ENCODE measurements at regions not wholly inside any gene's neighbourhood (a gene's known extent, or its start where the extent isn't known, plus 50 kb on each side); places are given as distances from the start of the nearest gene placed in this dataset.

- TF ChIP-seq MGA (IDR thresholded peaks at IDR 0.05) (no peak), IRF1 (CRISPR knock-in tag; IDR thresholded peaks at IDR 0.05; ENCODE audit: borderline replicate concordance) (no peak), SIX5 (IDR thresholded peaks at IDR 0.05; ENCODE audit: borderline replicate concordance in 1 of 2, insufficient read depth in 1 of 2, low read depth in 1 of 2, low read length in 2 of 2) (no peak), MNT (conservative IDR thresholded peaks at IDR 0.05) (no peak), MCM3 (IDR thresholded peaks at IDR 0.05) (no peak), ZKSCAN1 (IDR thresholded peaks at IDR 0.05; ENCODE audit: low read depth, low read length) (no peak), ZNF449 (CRISPR knock-in tag; IDR thresholded peaks at IDR 0.05) (no peak), KDM5B (IDR thresholded peaks at IDR 0.05; ENCODE audit: insufficient replicate concordance, low read depth, low read length) (no peak), ZBED1 (IDR thresholded peaks at IDR 0.05) (no peak)
Observed at GRCh38 chr4:85127653-85128052, 161.2 kb upstream of the WDFY3 start (continued).

Data from K562 (cell line).